Keratinocyte (primary cell): ENCODE measurements at regions not wholly inside any gene's neighbourhood (a gene's known extent, or its start where the extent isn't known, plus 50 kb on each side); places are given as distances from the start of the nearest gene placed in this dataset.

Source experiments
- DNase-seq: peaks from one replicate; pipeline ENCODE4 v3.0.0-alpha.2; 2011; ENCODE audit warnings: low read depth, missing footprints, low spot score
- FAIRE-seq: peaks from 2 replicates; lab custom pipeline; 2011; peaks lifted over from hg19 to GRCh38; lab: Jason Lieb, UNC
- H2AFZ ChIP-seq: 2 replicates; pipeline ENCODE4 v1.6.0; 2012; ENCODE audit warnings: low read length, control low read depth, inconsistent platforms; ENCODE audit not compliant: control insufficient read depth
- H3K27ac ChIP-seq: 2 replicates; pipeline ENCODE4 v1.5.1; 2011; ENCODE audit warnings: low read length; ENCODE audit not compliant: control insufficient read depth, insufficient read depth
- H3K27me3 ChIP-seq: 3 replicates; pipeline ENCODE4 v1.6.0; 2011; ENCODE audit warnings: low read length; ENCODE audit not compliant: control insufficient read depth, insufficient read depth; ENCODE audit errors: extremely low read depth
- H3K36me3 ChIP-seq, 2 experiments: 2 replicates in 1 of 2; 3 replicates in 1 of 2; pipeline ENCODE4 v1.5.1; 2011; ENCODE audit warnings: low read length in 2 of 2, mild to moderate bottlenecking in 1 of 2; ENCODE audit not compliant: control insufficient read depth in 2 of 2, insufficient read depth in 2 of 2; ENCODE audit errors: extremely low read depth in 1 of 2
- H3K4me1 ChIP-seq: 3 replicates; pipeline ENCODE4 v1.5.1; 2011; ENCODE audit warnings: low read length; ENCODE audit not compliant: control insufficient read depth, insufficient read depth; ENCODE audit errors: extremely low read depth
- H3K4me2 ChIP-seq: 3 replicates; pipeline ENCODE4 v1.6.0; 2011; ENCODE audit warnings: low read depth, low read length; ENCODE audit not compliant: control insufficient read depth, insufficient read depth; ENCODE audit errors: extremely low read depth
- H3K4me3 ChIP-seq, 3 experiments: fragments of 200-600 bp in 1 of 3; sonication (generic) in 1 of 3; 2 replicates in 2 of 3; 3 replicates in 1 of 3; pipeline ENCODE4 v1.5.1; 2011 to 2016; ENCODE audit warnings: low read length in 3 of 3, mild to moderate bottlenecking in 3 of 3, control low read depth in 2 of 3, inconsistent platforms in 1 of 3, low read depth in 1 of 3, mixed read lengths in 1 of 3, mixed run types in 1 of 3, moderate library complexity in 1 of 3; ENCODE audit not compliant: control insufficient read depth in 2 of 3, insufficient read depth in 2 of 3; ENCODE audit errors: extremely low read depth in 1 of 3
- H3K79me2 ChIP-seq: 2 replicates; pipeline ENCODE4 v1.6.0; 2012; ENCODE audit warnings: low read length; ENCODE audit not compliant: control insufficient read depth, insufficient read depth
- H3K9ac ChIP-seq: 3 replicates; pipeline ENCODE4 v1.6.0; 2011; ENCODE audit warnings: low read length; ENCODE audit not compliant: control insufficient read depth, insufficient read depth; ENCODE audit errors: extremely low read depth
- H3K9me1 ChIP-seq: 3 replicates; pipeline ENCODE4 v1.6.0; 2011; ENCODE audit warnings: low read length; ENCODE audit not compliant: control insufficient read depth, insufficient read depth; ENCODE audit errors: extremely low read depth
- H3K9me3 ChIP-seq: 2 replicates; pipeline ENCODE4 v1.5.1; 2012; ENCODE audit warnings: low read depth, low read length; ENCODE audit not compliant: control insufficient read depth
- H4K20me1 ChIP-seq: 3 replicates; pipeline ENCODE4 v1.6.0; 2011; ENCODE audit warnings: low read length; ENCODE audit not compliant: control insufficient read depth, insufficient read depth; ENCODE audit errors: extremely low read depth
- EZH2 ChIP-seq: IDR thresholded peaks from one replicate; pipeline ENCODE4 v1.6.1; 2012; ENCODE audit warnings: inconsistent platforms, mild to moderate bottlenecking, low read length, moderate library complexity
- dilution Hi-C: fragments of 300-500 bp; cut with MboI; formaldehyde crosslinking; loops from one replicate; pipeline ENCODE4 v1.7.0; 2020; ENCODE audit warnings: low sequenced_read_pairs; ENCODE audit not compliant: extremely low pct_ligation_motif_present
- TF ChIP-seq, protein P1 (sequence below), 3 experiments: IDR thresholded peaks in 1 of 3; conservative IDR thresholded peaks in 1 of 3; optimal IDR thresholded peaks in 1 of 3; 2 replicates in 2 of 3; 3 replicates in 1 of 3; pipeline versions ENCODE3 to v1.5.1; 2011; ENCODE audit warnings: low read length in 3 of 3, mild to moderate bottlenecking in 3 of 3, moderate library complexity in 2 of 3, control low read depth in 1 of 3, inconsistent platforms in 1 of 3; ENCODE audit not compliant: insufficient read depth in 2 of 3; ENCODE audit errors: extremely low read depth in 1 of 3

DNA sequence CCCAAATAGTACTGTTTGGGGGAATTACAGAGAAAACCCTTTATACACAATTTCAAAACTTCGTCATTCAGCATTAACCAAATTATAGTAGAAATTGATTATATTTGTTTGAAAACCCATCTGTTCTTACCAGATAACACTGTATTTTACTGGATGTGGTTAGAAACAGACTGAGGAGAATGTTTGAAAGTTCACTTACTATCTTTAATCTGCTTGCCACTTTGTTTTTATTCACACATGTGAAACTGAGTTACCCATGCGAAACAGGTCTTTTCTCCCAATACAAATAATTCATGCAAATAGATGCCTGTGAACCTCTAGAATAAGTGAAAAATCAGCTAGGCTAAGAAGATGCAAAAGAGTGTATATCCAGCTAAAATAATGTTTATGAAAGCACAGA is 177.5 kb downstream of the NAA11 start:
- Histone ChIP-seq H3K4me2 (no peak overlapping the region), H3K9me1 (no peaks in the 10 kb centered on the region), H3K4me1 (no peaks in the 10 kb centered on the region), H3K27me3 (no peaks in the 10 kb centered on the region), H3K9me3 (no peaks in the 10 kb centered on the region), H3K9ac (no peak overlapping the region), H4K20me1 (no peaks in the 10 kb centered on the region), H3K36me3 (no peaks in the 10 kb centered on the region), H3K79me2 (no peaks in the 10 kb centered on the region), H3K27ac (no peak overlapping the region), H3K4me3 (no peak overlapping the region), H2AFZ (no peak overlapping the region)
- no peak for DNase-seq
- FAIRE-seq = no peak
- TF ChIP-seq EZH2 = no peak
- TF ChIP-seq, protein P1, sequence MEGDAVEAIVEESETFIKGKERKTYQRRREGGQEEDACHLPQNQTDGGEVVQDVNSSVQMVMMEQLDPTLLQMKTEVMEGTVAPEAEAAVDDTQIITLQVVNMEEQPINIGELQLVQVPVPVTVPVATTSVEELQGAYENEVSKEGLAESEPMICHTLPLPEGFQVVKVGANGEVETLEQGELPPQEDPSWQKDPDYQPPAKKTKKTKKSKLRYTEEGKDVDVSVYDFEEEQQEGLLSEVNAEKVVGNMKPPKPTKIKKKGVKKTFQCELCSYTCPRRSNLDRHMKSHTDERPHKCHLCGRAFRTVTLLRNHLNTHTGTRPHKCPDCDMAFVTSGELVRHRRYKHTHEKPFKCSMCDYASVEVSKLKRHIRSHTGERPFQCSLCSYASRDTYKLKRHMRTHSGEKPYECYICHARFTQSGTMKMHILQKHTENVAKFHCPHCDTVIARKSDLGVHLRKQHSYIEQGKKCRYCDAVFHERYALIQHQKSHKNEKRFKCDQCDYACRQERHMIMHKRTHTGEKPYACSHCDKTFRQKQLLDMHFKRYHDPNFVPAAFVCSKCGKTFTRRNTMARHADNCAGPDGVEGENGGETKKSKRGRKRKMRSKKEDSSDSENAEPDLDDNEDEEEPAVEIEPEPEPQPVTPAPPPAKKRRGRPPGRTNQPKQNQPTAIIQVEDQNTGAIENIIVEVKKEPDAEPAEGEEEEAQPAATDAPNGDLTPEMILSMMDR (optimal IDR thresholded peaks at IDR 0.05 in 1 of 3, IDR thresholded peaks at IDR 0.05 in 1 of 3, conservative IDR thresholded peaks at IDR 0.05 in 1 of 3; ENCODE audit: extremely low read depth in 1 of 3, insufficient read depth in 2 of 3, low read length in 3 of 3) = no peak
- dilution Hi-C loops = no loop called here

- DNase-seq (no peak), FAIRE-seq (no peak)
- dilution Hi-C loops = no loop called here
Measured at GRCh38 chr4:79147251-79147650, 178.6 kb downstream of the NAA11 start.

More at GRCh38 chr4:79147251-79147650, 178.6 kb downstream of the NAA11 start:
- Histone ChIP-seq H2AFZ (no peak overlapping the region), H3K36me3 (no peaks in the 10 kb centered on the region), H3K4me3 (no peak overlapping the region), H3K27ac (no peak overlapping the region), H3K4me2 (no peak overlapping the region), H3K27me3 (no peaks in the 10 kb centered on the region), H3K79me2 (no peaks in the 10 kb centered on the region), H3K9me1 (no peaks in the 10 kb centered on the region), H3K9ac (no peak overlapping the region), H4K20me1 (no peaks in the 10 kb centered on the region), H3K9me3 (no peaks in the 10 kb centered on the region), H3K4me1 (no peaks in the 10 kb centered on the region)
- TF ChIP-seq EZH2 = no peak
- TF ChIP-seq, protein P1 (optimal IDR thresholded peaks at IDR 0.05 in 1 of 3, IDR thresholded peaks at IDR 0.05 in 1 of 3, conservative IDR thresholded peaks at IDR 0.05 in 1 of 3; ENCODE audit: extremely low read depth in 1 of 3, insufficient read depth in 2 of 3, low read length in 3 of 3) = no peak
